Suprapubic skin (tissue), 4 donors: ENCODE measurements at regions not wholly inside any gene's neighbourhood (a gene's known extent, or its start where the extent isn't known, plus 50 kb on each side); places are given as distances from the start of the nearest gene placed in this dataset.

Source experiments
- DNase-seq, 2 donors: peaks; one replicate each; pipeline ENCODE4 v3.0.0-alpha.2; 2019; ENCODE audit warnings: low spot score in 2 of 2
- H3K27ac ChIP-seq: fragments of 200-600 bp; sonication (generic); one replicate; pipeline ENCODE4 v1.5.1; 2019
- H3K27me3 ChIP-seq: fragments of 200-600 bp; sonication (generic); one replicate; pipeline ENCODE4 v1.5.1; 2019
- H3K36me3 ChIP-seq: fragments of 200-600 bp; sonication (generic); one replicate; pipeline ENCODE4 v1.5.1; 2019
- H3K4me1 ChIP-seq: fragments of 200-600 bp; sonication (generic); one replicate; pipeline ENCODE4 v1.5.1; 2019
- H3K4me3 ChIP-seq: fragments of 200-600 bp; sonication (generic); one replicate; pipeline ENCODE4 v1.5.1; 2019; ENCODE audit warnings: mild to moderate bottlenecking
- H3K9me3 ChIP-seq: fragments of 200-600 bp; sonication (generic); one replicate; pipeline ENCODE4 v1.5.1; 2019
- CTCF ChIP-seq, 2 donors: fragments of 200-600 bp in 1 of 2; fragments of 450-650 bp in 1 of 2; sonication (generic) in 1 of 2; IDR thresholded peaks; one replicate each; pipeline ENCODE4 v1.5.1; 2016 to 2019; ENCODE audit warnings: antibody characterized with exemption in 2 of 2, mild to moderate bottlenecking in 1 of 2, moderate library complexity in 1 of 2
- EP300 ChIP-seq: sonication (generic); formaldehyde crosslinking; IDR thresholded peaks from one replicate; pipeline ENCODE4 v1.6.1; 2017; ENCODE audit warnings: antibody characterized with exemption
- POLR2A ChIP-seq, 2 donors: fragments of 450-650 bp; IDR thresholded peaks; one replicate each; pipeline ENCODE4 v1.6.1; 2017; ENCODE audit warnings: antibody characterized with exemption in 2 of 2, mild to moderate bottlenecking in 2 of 2, moderate library complexity in 2 of 2
- POLR2AphosphoS5 ChIP-seq, 3 donors: sonication (generic); formaldehyde crosslinking; IDR thresholded peaks; one replicate each; pipeline ENCODE4 v1.6.1; 2017; ENCODE audit warnings: antibody characterized with exemption in 3 of 3
- WGBS: methylation state at CpG from one replicate; pipeline ENCODE4 v1.1.5; 2018; 5-methylcytosine and 5-hydroxymethylcytosine counted together

GRCh38 chr5:4866817-4867216 is 273.3 kb upstream of the ADAMTS16 start:
- Histone ChIP-seq H3K9me3 (no peaks in the 10 kb centered on the region), H3K4me1 (no peaks in the 10 kb centered on the region), H3K4me3 (no peak overlapping the region), H3K27ac (no peak overlapping the region), H3K27me3 (no peaks in the 10 kb centered on the region), H3K36me3 (no peaks in the 10 kb centered on the region)
- no peak for TF ChIP-seq POLR2AphosphoS5 (IDR thresholded peaks at IDR 0.05)
- no peak for TF ChIP-seq POLR2A (IDR thresholded peaks at IDR 0.05)
- TF ChIP-seq EP300, result no peak
- TF ChIP-seq CTCF (IDR thresholded peaks at IDR 0.05), result no peak
- 95% methylated on average over 12 of the region's 21 CpGs for WGBS
- no peak for DNase-seq

- H3K4me3 ChIP-seq, result no peak overlapping the region
- H3K4me1 ChIP-seq, result no peaks in the 10 kb centered on the region
- TF ChIP-seq POLR2AphosphoS5 (IDR thresholded peaks at IDR 0.05) (no peak), CTCF (IDR thresholded peaks at IDR 0.05) (peak; percentile 17 to 68)
- no peak overlapping the region for H3K27ac ChIP-seq
- H3K9me3 ChIP-seq, result no peaks in the 10 kb centered on the region
- no peaks in the 10 kb centered on the region for H3K36me3 ChIP-seq
- WGBS, result 30% methylated on average over 9 of the region's 9 CpGs
- DNase-seq, result no peak
- no peaks in the 10 kb centered on the region for H3K27me3 ChIP-seq
Measured at GRCh38 chr5:4868140-4868735, 271.9 kb upstream of the ADAMTS16 start.

GRCh38 chr5:4873652-4874051 is 266.5 kb upstream of the ADAMTS16 start:
- Histone ChIP-seq H3K4me3 (no peak overlapping the region), H3K4me1 (no peaks in the 10 kb centered on the region), H3K9me3 (no peaks in the 10 kb centered on the region), H3K36me3 (no peaks in the 10 kb centered on the region), H3K27ac (no peak overlapping the region), H3K27me3 (no peaks in the 10 kb centered on the region)
- 75% methylated on average over 8 of the region's 8 CpGs for WGBS
- no peak for DNase-seq
- no peak for TF ChIP-seq EP300
- no peak for TF ChIP-seq POLR2A (IDR thresholded peaks at IDR 0.05)
- no peak for TF ChIP-seq POLR2AphosphoS5 (IDR thresholded peaks at IDR 0.05)
- no peak for TF ChIP-seq CTCF (IDR thresholded peaks at IDR 0.05)

- Histone ChIP-seq H3K27ac (no peak overlapping the region), H3K4me3 (no peak overlapping the region), H3K27me3 (no peaks in the 10 kb centered on the region), H3K4me1 (no peaks in the 10 kb centered on the region), H3K9me3 (no peaks in the 10 kb centered on the region), H3K36me3 (no peaks in the 10 kb centered on the region)
- no peak for DNase-seq
- WGBS, result 79% methylated on average over 10 of the region's 10 CpGs
- no peak for TF ChIP-seq POLR2AphosphoS5 (IDR thresholded peaks at IDR 0.05)
- TF ChIP-seq EP300, result no peak
- TF ChIP-seq CTCF (IDR thresholded peaks at IDR 0.05), result no peak
- TF ChIP-seq POLR2A (IDR thresholded peaks at IDR 0.05), result no peak
Measured at GRCh38 chr5:4874097-4874496, 266.0 kb upstream of the ADAMTS16 start.

GRCh38 chr5:4875942-4876341 is 264.2 kb upstream of the ADAMTS16 start:
- no peak for DNase-seq
- Histone ChIP-seq H3K27me3 (no peaks in the 10 kb centered on the region), H3K27ac (no peak overlapping the region), H3K36me3 (no peaks in the 10 kb centered on the region), H3K4me1 (no peaks in the 10 kb centered on the region), H3K4me3 (no peak overlapping the region), H3K9me3 (no peaks in the 10 kb centered on the region)
- TF ChIP-seq POLR2AphosphoS5 (IDR thresholded peaks at IDR 0.05) (no peak), CTCF (IDR thresholded peaks at IDR 0.05) (no peak), POLR2A (IDR thresholded peaks at IDR 0.05) (no peak)
- 100% methylated on average over 3 of the region's 4 CpGs for WGBS
